ENCODE measurements at regions not wholly inside any gene's neighbourhood (a gene's known extent, or its start where the extent isn't known, plus 50 kb on each side); places are given as distances from the start of the nearest gene placed in this dataset.

DNA sequence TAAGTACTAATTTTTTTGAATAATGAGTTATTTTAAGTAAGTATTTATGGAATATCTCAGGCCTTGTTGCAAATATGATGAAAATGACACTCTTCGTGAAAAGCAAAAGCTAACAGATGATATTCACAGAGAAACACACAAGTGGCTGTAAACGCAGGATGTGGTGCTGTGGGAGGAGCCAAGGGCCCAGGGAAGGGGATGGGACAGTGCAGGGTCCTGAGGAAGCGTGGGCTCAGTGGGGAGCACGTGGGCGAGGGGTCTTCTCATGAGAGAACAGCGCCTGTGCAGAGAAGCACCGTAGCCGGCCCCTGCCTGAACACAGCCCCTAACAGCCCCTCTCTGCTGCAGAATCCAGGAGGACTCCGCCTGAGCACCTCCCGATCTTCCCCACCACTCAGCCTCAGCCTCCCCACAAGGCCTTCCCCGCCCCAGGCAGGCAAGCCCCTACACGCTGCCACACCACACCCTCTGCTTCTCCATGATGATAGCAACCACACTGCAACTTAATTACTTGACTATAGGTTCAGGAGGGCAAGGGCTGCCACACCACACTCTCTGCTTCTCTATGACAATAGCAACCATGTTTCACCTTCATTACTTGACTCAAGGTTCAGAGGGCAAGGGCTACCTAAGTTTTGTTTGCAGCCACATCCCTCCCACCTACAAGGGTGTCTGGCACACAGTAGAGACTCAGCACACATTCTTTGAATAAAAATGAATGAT, 152.6 kb upstream of the RNF32 start:
- no peak for DNase-seq (ENCODE audit: low read depth)

DNA sequence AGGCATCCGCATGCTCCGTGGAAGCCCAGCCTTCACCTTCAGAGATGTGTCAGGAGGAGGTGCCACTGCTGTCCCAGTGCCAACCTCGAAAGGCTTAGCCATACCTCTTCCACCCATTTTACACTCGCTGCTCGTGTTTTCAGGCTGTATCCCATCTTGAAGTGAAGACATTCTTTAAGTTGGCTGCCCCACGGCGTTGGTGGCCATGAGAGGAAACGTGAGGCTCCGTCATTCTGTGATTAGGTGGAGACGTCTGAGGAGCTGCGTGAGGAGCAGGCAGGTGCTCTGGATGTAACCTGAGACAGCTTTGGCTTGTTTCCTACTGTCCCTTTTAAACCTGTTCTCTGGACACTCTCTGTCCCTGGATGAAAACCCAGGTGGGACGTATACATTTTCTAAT, 159.9 kb upstream of the RNF32 start:
- DNase-seq (ENCODE audit: low read depth): no peak

DNA sequence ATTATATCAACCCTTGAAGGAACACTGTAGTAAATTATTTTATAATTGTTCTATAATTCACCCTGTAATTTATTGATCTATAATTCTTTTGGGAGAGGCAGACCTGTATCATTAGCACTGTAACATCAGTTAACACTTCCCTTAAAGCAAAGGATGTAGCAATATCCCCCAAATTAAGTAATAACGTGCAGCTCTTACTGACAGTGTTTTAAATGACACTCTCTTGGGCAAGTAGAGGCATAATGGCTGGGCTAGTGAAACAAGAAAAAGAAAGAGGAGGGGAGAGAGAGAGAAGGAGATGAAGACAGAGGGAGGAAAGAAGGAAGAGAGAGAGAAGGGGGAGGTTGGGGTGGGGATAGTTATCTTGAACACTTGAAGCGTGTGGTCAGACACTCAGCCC, 161.0 kb upstream of the RNF32 start:
- DNase-seq (ENCODE audit: low read depth): no peak

DNA sequence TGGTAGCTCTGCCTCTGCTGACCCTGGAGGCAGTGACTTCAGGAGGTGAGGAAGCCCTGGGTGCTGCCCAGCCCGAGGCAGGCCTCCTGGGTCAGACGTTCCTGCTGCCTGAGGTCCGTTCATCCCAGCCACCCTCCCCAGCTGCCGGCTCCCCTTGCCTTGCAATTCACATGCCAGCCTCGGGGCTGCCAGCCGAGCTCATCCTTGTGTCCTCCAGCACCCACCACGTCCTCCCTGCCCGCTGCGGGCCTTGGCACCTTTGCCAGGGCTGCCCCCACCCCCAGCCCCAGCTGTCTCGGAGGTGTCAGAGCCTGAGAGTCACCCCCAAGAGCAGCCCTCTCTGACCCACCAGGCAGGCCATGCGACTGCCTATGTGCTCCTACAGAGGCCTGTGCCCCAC, 162.1 kb upstream of the RNF32 start:
- no peak for DNase-seq (ENCODE audit: low read depth)

DNA sequence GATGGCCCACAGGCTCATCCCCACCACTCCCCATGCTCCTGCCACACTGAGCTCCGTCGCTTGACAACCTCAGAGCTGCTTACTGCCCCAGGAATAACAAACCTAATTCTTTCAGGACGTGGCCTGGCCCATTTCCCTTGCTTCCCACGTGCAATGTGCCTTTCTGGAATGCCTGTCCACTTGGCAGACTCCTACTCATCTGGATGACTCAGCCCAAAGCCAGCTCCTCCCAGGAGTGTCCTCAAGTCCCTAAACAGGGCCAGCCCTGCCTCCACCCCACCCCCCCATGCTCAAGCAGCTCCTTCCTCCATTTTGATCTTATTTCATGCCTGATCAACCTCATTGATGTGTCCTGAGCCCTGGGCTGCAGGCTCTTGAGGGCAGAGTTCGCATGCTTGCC, 164.9 kb upstream of the RNF32 start:
- DNase-seq (ENCODE audit: low read depth): peak; percentile 67

DNA sequence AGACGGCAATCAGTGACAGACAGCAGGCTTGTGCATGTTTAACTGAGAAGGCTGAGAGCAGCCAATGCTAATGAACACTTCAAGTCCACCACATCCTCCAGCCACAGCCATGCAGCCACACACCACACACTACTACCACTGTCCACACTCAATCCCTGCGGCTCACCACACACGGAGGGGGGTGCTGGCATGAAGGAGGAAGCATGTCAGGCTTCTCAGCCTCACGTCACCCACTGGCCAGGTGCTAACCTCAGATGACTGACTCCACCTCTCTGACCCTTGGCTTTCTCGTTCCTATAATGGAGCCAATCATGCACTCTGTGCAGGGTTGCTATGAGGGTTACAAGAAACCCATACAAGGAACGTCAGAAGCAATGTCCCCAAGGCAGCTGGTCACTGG, 165.4 kb upstream of the RNF32 start:
- DNase-seq (ENCODE audit: low read depth): peak; percentile 32

DNA sequence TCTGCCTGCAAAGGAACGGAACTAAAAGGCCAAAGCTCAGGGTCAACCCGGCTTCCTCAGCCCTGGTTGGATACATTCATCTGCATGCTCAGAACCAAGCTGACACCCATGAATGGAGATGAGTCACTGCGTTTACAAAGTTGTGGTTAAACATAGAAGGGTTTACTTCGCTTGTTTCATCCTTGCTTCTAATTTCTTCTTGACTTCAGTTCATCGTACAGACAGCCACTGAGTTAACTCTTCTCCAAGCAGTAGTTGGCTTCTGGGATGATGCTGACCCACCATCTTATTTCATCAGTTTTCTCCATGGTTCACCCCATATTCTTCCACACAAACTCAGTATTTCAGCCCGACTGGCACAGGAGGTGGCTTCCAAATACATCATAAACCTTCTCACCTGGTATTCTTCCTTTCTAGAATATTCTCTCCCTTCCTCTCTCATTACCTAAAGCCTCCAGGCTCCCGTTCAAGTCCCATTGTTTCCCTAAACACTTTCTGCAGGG, 166.3 kb upstream of the RNF32 start:
- DNase-seq (ENCODE audit: low read depth): peak; percentile 72

DNA sequence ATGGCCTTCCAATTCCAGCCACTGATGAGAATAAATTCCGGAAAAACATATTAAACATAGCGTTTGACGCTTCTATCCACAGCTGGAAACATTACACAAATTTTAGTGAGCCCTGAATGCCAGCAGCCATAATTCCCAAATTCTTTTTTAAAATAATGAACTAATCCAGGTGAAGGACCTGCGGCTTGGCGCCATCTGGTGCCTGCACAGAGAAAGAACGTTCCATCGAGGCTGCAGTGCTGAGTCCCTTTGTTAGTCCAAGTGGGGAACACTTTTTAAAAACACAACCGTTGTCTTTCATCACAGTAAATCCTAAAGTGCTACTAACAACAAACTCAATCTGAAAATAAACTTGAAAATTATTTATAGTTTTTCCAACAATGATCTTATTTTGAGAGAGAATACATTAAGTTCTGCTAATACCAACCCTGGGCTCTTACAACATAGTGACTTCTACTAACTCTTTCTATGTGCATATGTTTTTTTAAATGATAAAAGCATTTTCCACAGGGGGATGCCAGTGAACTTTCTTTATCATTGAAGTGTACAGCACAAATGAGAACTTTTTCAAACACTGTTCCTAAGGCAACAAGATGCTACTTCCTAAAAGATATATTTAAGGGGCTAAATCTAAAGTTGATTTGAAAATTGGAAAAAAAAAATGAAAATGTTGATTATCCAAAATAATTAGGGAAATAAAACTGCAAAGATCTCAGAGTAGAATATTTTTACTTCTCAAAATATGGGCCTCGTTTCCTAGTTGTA, 166.9 kb upstream of the RNF32 start:
- peak; percentile 10 for DNase-seq (ENCODE audit: low read depth)

DNA sequence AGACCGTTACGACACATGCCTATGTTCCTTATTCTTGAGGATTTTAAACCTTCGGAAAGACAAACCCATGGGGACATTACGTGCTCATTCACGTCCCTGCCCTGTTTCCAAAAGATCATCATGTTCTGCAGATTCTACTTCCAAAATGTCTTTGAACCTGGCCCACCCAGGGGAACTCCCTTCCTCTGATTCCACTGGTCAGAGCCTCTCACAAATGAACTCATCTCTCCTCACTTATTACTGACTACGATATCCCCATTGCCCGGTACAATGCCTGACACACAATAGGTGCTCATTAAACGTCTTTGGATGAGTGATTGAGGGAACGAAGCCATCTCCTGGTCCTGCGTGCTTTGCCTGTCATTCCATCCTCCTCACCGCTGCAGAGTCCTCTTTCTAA, 168.3 kb upstream of the RNF32 start:
- DNase-seq (ENCODE audit: low read depth): no peak

DNA sequence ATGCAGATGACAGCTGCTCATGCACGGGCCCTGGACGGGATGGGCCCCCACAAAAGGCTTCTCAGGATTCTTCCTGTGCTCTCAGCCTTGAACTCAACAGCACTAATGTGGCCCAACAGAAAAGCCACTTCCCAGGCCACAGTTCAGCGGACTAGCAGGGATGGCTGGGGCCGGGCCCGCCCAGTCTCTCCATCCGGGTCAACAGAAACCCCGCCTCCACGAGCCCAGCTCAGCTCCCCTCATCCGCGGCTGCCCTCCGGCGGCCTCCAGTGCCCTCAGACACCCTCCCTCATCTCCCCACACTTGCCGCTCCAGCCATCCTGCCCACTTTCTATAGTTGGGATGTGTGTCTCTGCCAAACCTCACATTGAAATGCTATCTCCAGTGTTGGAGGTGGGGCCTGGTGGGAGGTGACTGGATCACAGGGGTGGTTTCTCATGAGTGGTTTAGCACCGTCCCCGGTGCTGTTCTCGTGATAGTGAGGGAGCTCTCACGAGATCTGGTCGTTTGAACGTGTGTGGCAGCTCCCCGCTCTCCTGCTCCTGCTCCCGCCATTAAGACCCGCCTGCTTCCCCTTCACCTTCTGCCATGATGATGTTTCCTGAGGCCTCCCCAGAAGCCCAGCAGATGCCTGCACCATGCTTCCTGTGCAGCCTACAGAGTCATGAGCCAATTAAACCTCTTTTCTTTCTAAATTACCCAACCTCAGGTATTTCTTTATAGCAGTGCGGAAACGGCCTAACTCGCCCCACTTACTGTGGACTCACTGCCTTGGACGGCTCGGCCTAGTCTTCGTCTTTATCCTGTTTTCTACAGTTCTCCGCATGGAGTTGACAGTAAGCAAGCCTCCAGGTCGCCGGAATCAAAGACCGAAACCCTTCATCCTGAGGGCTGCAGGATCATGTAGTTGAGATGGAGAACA, 169.9 kb upstream of the RNF32 start:
- DNase-seq (ENCODE audit: low read depth): no peak

DNA sequence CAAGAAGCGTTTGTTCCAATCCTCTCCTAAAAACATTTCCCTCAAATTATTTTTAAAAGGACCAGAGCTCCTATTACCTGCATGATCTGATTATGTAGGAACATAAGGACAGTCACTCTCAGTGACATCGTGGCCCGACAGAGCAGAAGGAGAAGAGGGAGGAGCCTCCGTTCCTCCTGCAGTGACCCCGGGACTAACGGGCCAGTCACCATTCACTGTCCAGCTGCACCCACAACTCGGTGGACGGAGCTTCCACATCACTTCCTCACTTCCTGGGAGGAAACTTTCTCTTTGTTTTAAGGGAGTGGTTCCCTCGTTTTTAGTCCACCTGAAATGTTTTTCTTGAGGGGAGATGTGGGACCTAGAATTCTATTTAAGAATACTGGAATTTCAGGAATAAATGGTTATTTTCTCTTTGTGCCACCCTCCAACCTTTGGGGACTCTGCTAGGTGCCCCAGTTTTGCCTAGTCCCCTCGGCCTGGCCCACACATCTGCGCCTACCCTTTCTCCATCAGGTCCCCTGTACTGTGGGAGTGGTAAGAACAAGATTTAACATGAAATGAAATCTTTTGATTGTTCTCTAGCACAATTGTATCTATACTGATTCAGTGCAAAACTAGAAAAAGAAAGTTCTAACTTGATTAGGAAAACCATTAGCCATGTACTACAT, 173.5 kb upstream of the RNF32 start:
- DNase-seq (ENCODE audit: low read depth): no peak

DNA sequence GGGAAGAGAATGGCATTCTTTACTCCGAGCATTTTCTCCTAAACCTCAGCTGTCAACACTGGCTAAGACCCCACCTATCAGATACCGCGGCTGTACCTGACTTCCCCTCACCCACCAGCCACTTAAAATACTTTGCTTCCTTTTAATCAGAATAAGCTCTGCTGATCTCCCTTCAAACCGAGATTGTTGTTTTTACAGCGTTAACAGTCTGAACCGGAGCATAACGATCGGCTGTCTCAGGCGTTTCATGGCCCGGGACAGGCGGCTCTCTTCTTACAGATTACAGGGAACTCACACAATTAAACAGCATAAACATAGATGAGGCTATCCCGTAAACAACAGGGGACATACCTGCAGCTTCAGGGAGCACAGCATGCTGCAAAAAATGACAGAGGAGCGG, 174.3 kb upstream of the RNF32 start:
- no peak for DNase-seq (ENCODE audit: low read depth)

DNA sequence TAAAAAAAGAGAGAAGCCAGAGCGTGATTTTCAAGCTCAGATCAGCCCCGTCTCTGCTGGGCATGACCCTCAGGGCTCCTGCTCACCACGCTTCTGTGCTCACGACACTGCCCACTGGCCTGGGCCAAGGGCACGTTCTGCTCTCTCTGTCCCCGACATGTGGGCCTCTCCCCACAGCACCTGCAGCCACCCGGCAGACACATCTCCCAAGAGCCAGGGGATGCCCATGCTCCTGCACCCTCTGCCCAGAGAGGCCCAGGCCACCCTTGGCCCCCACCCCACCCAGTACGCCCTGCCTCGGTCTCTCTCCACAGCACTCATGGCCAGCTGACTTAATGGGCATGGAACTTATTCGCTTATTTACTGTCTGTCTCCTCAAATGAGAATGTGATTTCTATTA, 175.4 kb upstream of the RNF32 start:
- DNase-seq (ENCODE audit: low read depth): no peak

DNA sequence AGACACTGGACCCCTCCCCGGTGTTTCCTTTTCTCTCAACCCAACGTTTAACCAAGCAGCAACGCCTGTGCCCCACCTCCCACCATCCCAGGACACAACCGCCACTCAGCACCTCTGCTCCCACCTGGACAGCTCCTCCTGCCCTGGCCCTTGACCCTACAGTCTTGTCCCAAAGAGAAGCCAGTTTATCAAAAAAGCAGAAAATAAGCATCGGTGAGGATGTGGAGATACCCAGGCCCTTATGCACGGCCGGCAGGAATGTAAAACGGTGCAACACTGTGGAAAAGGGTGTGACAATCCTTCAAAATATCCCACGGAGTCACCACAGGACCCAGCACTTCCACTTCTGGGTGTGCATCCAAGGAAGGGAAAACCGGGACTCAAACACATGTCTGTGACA, 176.2 kb upstream of the RNF32 start:
- DNase-seq (ENCODE audit: low read depth): no peak

DNA sequence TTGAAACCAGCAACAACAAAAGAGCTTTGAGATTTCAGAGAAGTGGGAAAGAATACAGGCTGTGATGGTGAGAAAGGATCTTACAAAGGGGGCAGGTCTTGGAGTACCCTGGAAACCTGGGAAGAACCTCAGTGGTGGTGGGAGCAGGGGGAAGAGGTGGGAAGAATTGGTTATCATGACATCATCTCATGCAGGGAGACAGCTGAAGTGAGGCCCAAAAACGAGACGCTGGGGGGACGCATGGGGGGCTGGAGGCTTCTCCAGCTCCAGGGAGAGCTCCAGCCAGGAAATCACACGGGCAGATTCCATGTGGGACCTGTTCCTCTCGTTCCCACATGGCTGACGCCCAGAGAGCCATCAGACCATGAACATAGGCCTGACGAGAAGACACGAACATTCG, 177.3 kb upstream of the RNF32 start:
- DNase-seq (ENCODE audit: low read depth): no peak

DNA sequence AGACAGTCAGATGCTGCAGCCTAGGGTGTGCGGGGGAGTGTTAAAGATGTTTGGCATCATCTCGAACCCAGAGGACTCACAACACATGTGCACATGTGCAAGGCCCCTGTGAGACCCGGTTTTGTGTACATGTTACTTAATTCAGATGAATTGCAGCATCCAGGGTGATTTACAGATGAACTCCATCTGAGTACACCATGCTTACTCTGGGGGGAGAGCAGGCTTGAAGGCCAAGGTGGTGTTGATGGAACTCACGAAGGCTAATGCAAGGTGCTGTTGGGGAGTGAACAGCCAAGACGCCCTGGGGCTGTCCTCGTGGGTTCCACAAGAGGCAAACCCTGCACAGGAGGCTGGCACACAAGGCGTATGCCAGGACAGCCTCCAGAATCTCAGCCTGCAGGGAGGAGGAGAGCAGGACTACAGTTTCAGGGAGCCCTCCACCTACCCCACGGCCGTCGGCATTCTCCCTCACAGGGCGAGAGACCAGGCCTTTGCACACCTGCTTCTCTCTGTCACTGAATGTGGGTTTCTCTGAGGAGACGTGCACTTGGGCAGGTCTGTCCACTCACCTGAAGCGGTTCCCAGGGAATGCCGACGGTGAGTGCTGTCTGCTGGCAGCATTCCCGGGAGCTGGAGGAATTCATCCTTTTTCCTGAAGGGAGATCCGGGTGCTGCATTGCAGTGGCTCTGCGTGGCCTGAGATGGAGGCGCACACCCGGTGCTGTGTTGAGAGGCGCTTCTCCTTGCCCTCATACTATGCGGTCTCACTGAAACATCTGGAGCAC, 178.5 kb upstream of the RNF32 start:
- DNase-seq (ENCODE audit: low read depth): no peak

DNA sequence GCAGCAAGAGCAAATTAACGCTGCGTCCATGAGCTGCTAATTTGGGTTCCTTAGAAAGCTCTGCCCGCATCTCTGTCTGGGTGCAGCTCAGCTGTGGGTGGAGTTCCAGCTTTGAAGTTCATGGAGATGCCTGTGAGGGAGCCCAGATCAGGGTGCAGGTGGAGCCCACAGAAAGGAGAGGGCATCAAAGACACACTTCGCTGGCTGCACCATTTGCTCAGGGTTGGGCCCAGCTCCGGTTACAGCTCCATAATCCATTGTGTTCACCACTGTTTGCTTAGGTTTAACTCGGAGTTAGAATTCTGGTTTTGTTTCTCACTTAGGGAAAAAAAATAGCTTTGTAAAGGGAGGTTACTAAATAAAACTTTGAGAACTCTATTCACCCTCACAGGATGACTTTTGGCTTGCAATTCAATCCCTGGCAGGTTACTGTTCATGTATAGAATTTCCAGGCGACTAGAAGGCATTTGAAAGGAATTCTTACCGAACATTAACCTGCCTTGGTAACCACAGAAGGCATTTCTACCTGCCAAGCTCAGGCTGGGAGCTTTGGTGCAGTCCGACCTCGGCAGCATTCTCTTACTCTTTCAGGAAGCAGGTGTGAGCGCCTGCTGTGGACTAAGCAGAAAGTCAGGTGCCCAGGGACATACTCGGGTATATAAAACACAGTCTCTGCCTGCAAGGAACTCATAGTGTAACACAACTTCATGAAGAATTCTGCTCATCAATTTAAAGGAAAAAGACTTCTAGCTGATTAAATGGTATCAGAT, 179.5 kb upstream of the RNF32 start:
- DNase-seq (ENCODE audit: low read depth): no peak

DNA sequence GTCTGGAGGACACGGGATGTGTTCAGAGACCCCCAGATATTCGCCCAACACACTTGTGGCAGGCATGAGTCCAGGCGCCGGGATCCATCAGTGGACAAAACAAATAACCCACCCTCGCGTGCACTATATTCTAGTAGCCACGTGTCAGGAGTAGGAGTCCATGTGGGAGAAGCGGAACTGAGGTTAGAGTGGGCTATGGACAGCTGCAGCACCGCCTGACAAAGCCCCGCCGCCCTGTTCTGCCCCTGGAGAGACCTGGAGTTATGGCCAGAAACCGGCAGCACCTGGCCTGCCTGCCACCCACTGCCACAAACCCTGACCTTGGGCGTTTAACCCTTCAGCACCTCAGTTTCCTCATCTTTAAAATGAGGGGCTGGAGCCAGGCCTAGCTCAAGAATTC, 181.0 kb upstream of the RNF32 start:
- DNase-seq (ENCODE audit: low read depth): no peak

DNA sequence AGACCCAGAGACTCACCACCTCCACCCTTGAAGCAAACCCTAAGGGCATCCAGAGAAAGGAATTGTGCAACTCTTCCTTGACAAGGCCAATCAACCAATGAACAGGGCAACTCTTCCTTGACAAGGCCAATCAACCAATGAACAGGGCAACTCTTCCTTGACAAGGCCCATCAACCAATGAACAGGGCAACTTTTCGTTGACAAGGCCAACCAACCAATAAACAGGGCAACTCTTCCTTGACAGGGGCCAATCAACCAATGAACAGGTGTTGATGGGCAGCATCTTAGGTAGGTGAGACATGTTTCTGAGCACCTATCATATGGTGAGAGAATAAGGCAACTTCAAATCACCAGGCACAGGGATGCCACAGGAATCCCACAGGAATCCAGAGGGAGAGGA, 181.5 kb upstream of the RNF32 start:
- no peak for DNase-seq (ENCODE audit: low read depth)

DNA sequence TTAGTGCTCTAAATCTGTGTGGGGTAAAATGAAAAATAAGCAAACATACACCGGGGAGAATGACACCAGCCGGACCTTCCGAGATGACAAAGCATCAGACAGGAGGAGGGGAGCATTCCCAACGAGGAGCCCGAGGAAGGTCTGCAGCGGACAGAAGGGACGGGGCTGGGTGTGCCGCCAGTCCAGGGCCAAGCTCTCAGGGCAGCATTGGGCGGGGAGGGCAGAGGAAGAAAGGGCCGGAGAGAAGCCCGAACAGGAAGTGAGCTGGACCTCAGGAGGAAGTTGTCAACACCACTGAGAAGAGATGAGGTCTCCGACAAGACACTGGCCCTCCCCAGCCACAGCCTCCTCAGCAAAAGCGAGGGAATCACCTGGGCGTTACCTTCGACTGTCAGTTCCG, 182.6 kb upstream of the RNF32 start:
- no peak for DNase-seq (ENCODE audit: low read depth)
